ENCODE measurements at regions not wholly inside any gene's neighbourhood (a gene's known extent, or its start where the extent isn't known, plus 50 kb on each side); places are given as distances from the start of the nearest gene placed in this dataset.

GRCh38 chr14:38877744-38878388 is 225.2 kb downstream of the SEC23A start:
- TF ChIP-seq GATA3 (IDR thresholded peaks at IDR 0.05; ENCODE audit: low read depth, low read length) (no peak), GATA2 (IDR thresholded peaks at IDR 0.05; ENCODE audit: low read depth, low read length) (no peak)

DNA sequence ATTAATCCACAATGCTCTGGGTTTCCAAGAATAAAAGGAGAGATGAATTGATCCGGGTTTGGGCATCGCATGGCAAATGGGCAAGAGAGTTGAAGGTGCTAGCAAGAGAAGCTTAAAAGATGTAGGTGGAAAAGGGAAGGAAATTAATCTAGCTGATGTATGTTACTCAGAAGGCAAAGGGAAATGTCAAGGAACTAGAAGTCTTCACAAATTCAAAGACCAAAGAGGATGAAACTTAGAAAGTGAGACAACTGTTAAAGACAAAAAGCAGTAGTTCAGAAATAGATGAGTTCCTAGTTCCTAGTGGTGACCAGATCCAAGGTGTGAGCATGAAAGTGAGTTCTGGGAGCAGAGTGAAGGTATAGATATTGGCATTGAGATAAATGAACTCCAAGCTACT is 228.3 kb downstream of the SEC23A start:
- TF ChIP-seq GATA3 (IDR thresholded peaks at IDR 0.05; ENCODE audit: low read depth, low read length): no peak
- no peak for TF ChIP-seq GATA2 (IDR thresholded peaks at IDR 0.05; ENCODE audit: low read depth, low read length)

DNA sequence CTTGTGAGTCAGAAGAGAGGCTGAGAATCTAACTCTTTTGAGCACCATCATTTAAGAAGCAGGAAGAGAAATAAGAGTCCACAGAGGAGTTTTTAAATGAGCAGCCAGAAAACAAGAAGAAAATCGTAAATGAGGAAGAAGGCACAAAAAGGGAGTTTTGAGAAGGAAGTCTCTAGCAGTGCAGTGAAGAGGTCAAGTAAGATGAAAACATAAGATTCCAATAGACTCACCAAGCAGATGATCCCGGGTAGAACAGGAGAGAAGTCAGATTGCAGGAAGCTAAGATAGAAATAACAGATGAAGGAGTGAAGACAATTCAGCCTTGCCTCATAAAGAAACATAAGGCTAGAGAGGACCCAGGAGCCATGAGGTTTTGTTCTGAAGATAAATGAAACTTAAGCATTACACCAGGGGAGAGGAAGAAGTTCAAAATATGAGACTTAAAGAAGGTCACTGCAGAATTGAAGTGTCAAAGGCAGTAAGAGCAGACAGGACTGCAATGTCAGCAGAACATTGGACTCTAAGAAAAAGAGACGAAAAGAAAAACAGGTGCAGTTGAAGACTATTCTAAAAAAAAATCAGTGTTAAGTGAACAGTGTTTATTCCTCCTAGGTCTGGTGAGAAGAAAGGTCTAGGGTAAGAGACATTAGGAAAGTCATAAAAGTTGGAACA is 229.0 kb downstream of the SEC23A start:
- TF ChIP-seq GATA3 (IDR thresholded peaks at IDR 0.05; ENCODE audit: low read depth, low read length) (no peak), GATA2 (IDR thresholded peaks at IDR 0.05; ENCODE audit: low read depth, low read length) (no peak)

- TF ChIP-seq GATA3 (IDR thresholded peaks at IDR 0.05; ENCODE audit: low read depth, low read length) (no peak), GATA2 (IDR thresholded peaks at IDR 0.05; ENCODE audit: low read depth, low read length) (no peak)
Measured at GRCh38 chr14:38870296-38870836, 232.7 kb downstream of the SEC23A start.

GRCh38 chr14:38868399-38869290 is 234.4 kb downstream of the SEC23A start:
- TF ChIP-seq GATA3 (IDR thresholded peaks at IDR 0.05; ENCODE audit: low read depth, low read length): no peak
- no peak for TF ChIP-seq GATA2 (IDR thresholded peaks at IDR 0.05; ENCODE audit: low read depth, low read length)

GRCh38 chr14:38867561-38868150 is 235.4 kb downstream of the SEC23A start:
- TF ChIP-seq GATA3 (IDR thresholded peaks at IDR 0.05; ENCODE audit: low read depth, low read length): no peak
- TF ChIP-seq GATA2 (IDR thresholded peaks at IDR 0.05; ENCODE audit: low read depth, low read length): no peak

GRCh38 chr14:38866461-38866860 is 236.6 kb downstream of the SEC23A start:
- TF ChIP-seq GATA2 (IDR thresholded peaks at IDR 0.05; ENCODE audit: low read depth, low read length) (no peak), GATA3 (IDR thresholded peaks at IDR 0.05; ENCODE audit: low read depth, low read length) (no peak)

- TF ChIP-seq GATA3 (IDR thresholded peaks at IDR 0.05; ENCODE audit: low read depth, low read length) (no peak), GATA2 (IDR thresholded peaks at IDR 0.05; ENCODE audit: low read depth, low read length) (no peak)
Measured at GRCh38 chr14:38862366-38862765, 240.7 kb downstream of the SEC23A start.

DNA sequence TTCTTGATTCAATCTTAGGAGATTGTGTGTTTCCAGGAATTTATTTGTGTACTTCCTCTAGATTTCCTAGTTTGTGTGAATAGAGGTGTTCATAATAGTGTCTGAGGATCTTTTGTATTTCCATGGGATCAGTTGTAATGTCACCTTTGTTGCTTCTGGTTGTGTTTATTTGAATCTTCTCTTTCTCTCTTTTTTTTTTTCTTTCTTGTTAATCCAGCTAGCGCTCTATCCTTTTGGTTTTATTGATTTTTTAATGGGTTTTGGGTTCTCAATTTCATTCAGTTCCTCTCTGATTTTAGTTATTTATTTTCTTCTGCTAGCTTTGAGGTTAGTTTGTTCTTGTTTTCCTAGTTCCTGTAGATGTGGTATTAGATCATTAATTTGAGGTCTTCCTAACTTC is 242.5 kb downstream of the SEC23A start:
- no peak for TF ChIP-seq GATA2 (IDR thresholded peaks at IDR 0.05; ENCODE audit: low read depth, low read length)
- TF ChIP-seq GATA3 (IDR thresholded peaks at IDR 0.05; ENCODE audit: low read depth, low read length): no peak

- TF ChIP-seq GATA2 (IDR thresholded peaks at IDR 0.05; ENCODE audit: low read depth, low read length) (no peak), GATA3 (IDR thresholded peaks at IDR 0.05; ENCODE audit: low read depth, low read length) (no peak)
Measured at GRCh38 chr14:38856798-38857197, 246.2 kb downstream of the SEC23A start.

GRCh38 chr14:38855513-38855912 is 247.5 kb downstream of the SEC23A start:
- no peak for TF ChIP-seq GATA2 (IDR thresholded peaks at IDR 0.05; ENCODE audit: low read depth, low read length)
- TF ChIP-seq GATA3 (IDR thresholded peaks at IDR 0.05; ENCODE audit: low read depth, low read length): no peak

DNA sequence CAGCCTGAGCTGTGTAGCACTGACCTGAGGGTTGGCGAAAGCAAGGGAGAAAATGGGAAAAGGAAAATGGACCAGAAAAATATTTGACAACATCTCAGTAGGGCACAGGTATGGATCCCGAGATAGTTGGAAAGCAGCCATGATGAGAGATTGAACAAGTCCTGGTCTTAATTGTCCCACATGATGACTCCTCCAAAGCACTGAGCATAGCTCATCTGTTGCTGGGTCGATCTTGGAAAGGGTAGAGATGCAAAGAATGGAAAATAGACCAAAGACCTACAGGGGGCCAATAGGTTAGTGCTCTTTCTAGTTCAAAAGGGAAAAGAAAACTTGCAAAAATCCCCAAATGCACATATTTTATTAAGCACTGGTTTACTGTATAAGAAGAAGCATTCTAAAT is 251.9 kb downstream of the SEC23A start:
- TF ChIP-seq GATA3 (IDR thresholded peaks at IDR 0.05; ENCODE audit: low read depth, low read length) (no peak), GATA2 (IDR thresholded peaks at IDR 0.05; ENCODE audit: low read depth, low read length) (no peak)

- TF ChIP-seq GATA2 (IDR thresholded peaks at IDR 0.05; ENCODE audit: low read depth, low read length): no peak
- no peak for TF ChIP-seq GATA3 (IDR thresholded peaks at IDR 0.05; ENCODE audit: low read depth, low read length)
Measured at GRCh38 chr14:38850664-38851063, 252.4 kb downstream of the SEC23A start.

All from SH-SY5Y (cell line).